DND-41 (cell line): ENCODE measurements at regions not wholly inside any gene's neighbourhood (a gene's known extent, or its start where the extent isn't known, plus 50 kb on each side); places are given as distances from the start of the nearest gene placed in this dataset.

Source experiments
- CTCF ChIP-seq: IDR thresholded peaks from 2 replicates; pipeline ENCODE4 v1.5.1; 2012; ENCODE audit warnings: borderline replicate concordance, low read length, moderate library complexity, mild to moderate bottlenecking; ENCODE audit not compliant: poor library complexity, severe bottlenecking; ENCODE audit errors: extremely low read depth
- EZH2 ChIP-seq: IDR thresholded peaks from 3 replicates; pipeline ENCODE4 v1.6.1; 2012; ENCODE audit warnings: borderline replicate concordance, low read depth, mild to moderate bottlenecking, moderate library complexity, low read length, inconsistent platforms; ENCODE audit not compliant: severe bottlenecking

- TF ChIP-seq CTCF (no peak), EZH2 (no peak)
These were observed 1633.9 kb downstream of the GRIK2 start for GRCh38 chr6:103027271-103027931.
